ENCODE measurements at regions not wholly inside any gene's neighbourhood (a gene's known extent, or its start where the extent isn't known, plus 50 kb on each side); places are given as distances from the start of the nearest gene placed in this dataset.
"Not testable (repeated sequence)": the region's sequence is repeated elsewhere in the genome, so short reads cannot be mapped to it uniquely, and the experiment has no call there.

- Histone ChIP-seq H3K27ac (ENCODE audit: low read length) (no peak overlapping the region), H3K4me1 (ENCODE audit: control insufficient read depth in 1 of 2, insufficient read depth in 2 of 2, low read length in 2 of 2) (no peaks in the 10 kb centered on the region), H3K9me3 (ENCODE audit: control insufficient read depth in 1 of 2, low read length in 2 of 2) (peaks cover 0 to 5% of the 10 kb centered on the region in 2 donors), H3K4me3 (ENCODE audit: low read depth in 1 of 2, low read length in 2 of 2) (no peak overlapping the region), H3K27me3 (ENCODE audit: low read depth, low read length) (no peaks in the 10 kb centered on the region), H3K36me3 (ENCODE audit: control insufficient read depth in 1 of 2, insufficient read depth in 2 of 2, low read length in 2 of 2) (no peaks in the 10 kb centered on the region)
Observed at GRCh38 chr18:30175061-30175574, 867.4 kb downstream of the DSC3 start.

- Histone ChIP-seq H3K36me3 (ENCODE audit: control insufficient read depth in 1 of 2, insufficient read depth in 2 of 2, low read length in 2 of 2) (no peaks in the 10 kb centered on the region), H3K27me3 (ENCODE audit: low read depth, low read length) (no peaks in the 10 kb centered on the region), H3K4me3 (ENCODE audit: low read depth in 1 of 2, low read length in 2 of 2) (no peak overlapping the region), H3K9me3 (ENCODE audit: control insufficient read depth in 1 of 2, low read length in 2 of 2) (peaks cover 0 to 3% of the 10 kb centered on the region in 2 donors), H3K27ac (ENCODE audit: low read length) (no peak overlapping the region), H3K4me1 (ENCODE audit: control insufficient read depth in 1 of 2, insufficient read depth in 2 of 2, low read length in 2 of 2) (no peaks in the 10 kb centered on the region)
Observed at GRCh38 chr18:30163573-30163972, 879.0 kb downstream of the DSC3 start.

DNA sequence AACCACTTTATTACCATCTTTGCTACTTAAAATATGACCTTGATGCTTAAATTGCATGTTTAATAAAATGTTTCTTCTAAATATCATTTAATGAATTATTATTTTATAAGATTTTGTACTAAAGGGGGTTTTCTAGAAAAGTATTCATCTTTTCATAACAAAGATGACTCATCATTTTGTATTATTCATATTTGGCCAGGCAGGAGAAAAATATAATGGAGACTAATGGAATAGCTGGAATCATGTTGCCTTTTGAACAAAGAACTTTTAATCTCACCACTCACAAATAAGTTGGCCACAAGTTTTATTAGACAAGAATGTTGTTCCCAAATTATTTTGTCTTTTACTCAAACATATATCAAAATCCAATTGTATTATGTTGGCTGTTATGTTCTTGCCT is 882.4 kb downstream of the DSC3 start:
- Histone ChIP-seq H3K36me3 (ENCODE audit: control insufficient read depth in 1 of 2, insufficient read depth in 2 of 2, low read length in 2 of 2) (no peaks in the 10 kb centered on the region), H3K27ac (ENCODE audit: low read length) (no peak overlapping the region), H3K9me3 (ENCODE audit: control insufficient read depth in 1 of 2, low read length in 2 of 2) (no peaks in the 10 kb centered on the region), H3K4me3 (ENCODE audit: low read depth in 1 of 2, low read length in 2 of 2) (no peak overlapping the region), H3K4me1 (ENCODE audit: control insufficient read depth in 1 of 2, insufficient read depth in 2 of 2, low read length in 2 of 2) (no peaks in the 10 kb centered on the region), H3K27me3 (ENCODE audit: low read depth, low read length) (no peaks in the 10 kb centered on the region)

DNA sequence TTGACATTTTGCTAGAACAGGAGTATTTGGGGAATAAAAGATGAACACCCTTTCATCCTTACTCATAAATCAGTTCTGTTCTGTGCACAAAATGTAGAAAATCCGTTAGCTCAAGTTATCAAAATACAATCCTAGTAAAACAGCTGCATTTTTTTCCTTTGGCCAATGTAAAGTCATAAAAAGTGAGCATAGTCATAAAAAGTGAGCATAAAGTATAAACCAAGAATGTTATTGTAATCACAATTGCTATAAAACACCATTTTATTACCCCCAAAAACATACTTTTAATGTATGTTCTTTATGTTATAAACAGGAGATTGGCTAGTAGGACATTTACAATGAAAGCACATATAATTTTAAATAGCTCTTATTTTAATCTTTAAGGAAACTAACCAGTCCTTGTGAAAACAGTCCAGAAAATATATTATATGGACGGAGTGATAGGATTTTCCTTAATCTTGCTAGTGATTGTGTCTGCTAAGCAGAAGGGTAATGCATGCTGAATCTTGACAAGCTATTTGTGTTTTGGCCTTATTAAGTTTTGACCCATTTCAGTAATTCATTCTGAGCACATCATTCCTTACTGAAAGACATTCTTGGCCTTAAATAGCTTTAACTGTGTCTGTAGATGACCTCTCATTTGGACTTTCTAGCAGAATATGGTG is 891.8 kb downstream of the DSC3 start:
- H3K36me3 ChIP-seq (ENCODE audit: control insufficient read depth in 1 of 2, insufficient read depth in 2 of 2, low read length in 2 of 2), result no peaks in the 10 kb centered on the region
- H3K9me3 ChIP-seq (ENCODE audit: control insufficient read depth in 1 of 2, low read length in 2 of 2), result no peaks in the 10 kb centered on the region
- H3K27me3 ChIP-seq (ENCODE audit: low read depth, low read length), result no peaks in the 10 kb centered on the region
- H3K27ac ChIP-seq (ENCODE audit: low read length), result no peak overlapping the region
- no peak overlapping the region for H3K4me3 ChIP-seq (ENCODE audit: low read depth in 1 of 2, low read length in 2 of 2)
- H3K4me1 ChIP-seq (ENCODE audit: control insufficient read depth in 1 of 2, insufficient read depth in 2 of 2, low read length in 2 of 2), result no peaks in the 10 kb centered on the region

DNA sequence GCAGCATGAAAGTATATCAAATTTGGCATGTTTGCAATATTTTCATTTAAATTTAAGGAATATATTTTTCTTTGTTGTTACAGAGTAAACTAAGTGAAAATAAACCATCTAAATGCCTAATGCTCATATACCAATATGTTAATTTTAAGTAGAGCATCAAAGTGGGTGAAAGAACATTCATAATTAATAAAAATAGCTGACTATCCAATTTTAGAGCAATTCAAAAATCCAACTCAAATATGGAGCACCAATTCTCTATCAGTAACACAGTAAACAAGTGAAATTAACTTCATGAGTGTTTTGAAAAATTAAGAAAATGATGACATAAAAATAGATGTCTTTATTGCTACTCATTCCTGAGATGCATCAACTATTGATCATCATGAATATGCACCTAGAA is 893.0 kb downstream of the DSC3 start:
- Histone ChIP-seq H3K9me3 (ENCODE audit: control insufficient read depth in 1 of 2, low read length in 2 of 2) (no peaks in the 10 kb centered on the region), H3K4me1 (ENCODE audit: control insufficient read depth in 1 of 2, insufficient read depth in 2 of 2, low read length in 2 of 2) (no peaks in the 10 kb centered on the region), H3K27ac (ENCODE audit: low read length) (no peak overlapping the region), H3K4me3 (ENCODE audit: low read depth in 1 of 2, low read length in 2 of 2) (no peak overlapping the region), H3K27me3 (ENCODE audit: low read depth, low read length) (no peaks in the 10 kb centered on the region), H3K36me3 (ENCODE audit: control insufficient read depth in 1 of 2, insufficient read depth in 2 of 2, low read length in 2 of 2) (no peaks in the 10 kb centered on the region)

DNA sequence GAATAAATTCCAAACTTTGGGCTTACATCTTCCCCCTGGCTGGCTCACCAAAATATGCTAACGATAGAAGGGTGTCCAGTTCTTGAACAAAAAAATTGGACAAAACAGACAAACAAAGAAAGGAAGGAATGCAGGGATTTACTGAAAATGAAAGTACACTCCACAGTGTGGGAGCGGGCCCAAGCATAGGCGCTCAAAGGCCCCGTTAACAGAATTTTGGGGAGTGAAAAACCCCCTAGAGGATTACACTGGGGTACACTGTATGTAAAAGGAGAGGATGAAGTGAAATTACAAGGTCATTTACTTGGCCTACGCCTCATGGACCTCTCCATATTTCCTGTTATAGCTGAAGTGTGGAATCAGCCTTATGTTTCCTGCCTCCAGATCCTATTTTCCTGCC is 899.7 kb downstream of the DSC3 start:
- Histone ChIP-seq H3K4me3 (ENCODE audit: low read depth in 1 of 2, low read length in 2 of 2) (no peak overlapping the region), H3K27me3 (ENCODE audit: low read depth, low read length) (no peaks in the 10 kb centered on the region), H3K36me3 (ENCODE audit: control insufficient read depth in 1 of 2, insufficient read depth in 2 of 2, low read length in 2 of 2) (no peaks in the 10 kb centered on the region), H3K4me1 (ENCODE audit: control insufficient read depth in 1 of 2, insufficient read depth in 2 of 2, low read length in 2 of 2) (no peaks in the 10 kb centered on the region), H3K27ac (ENCODE audit: low read length) (no peak overlapping the region), H3K9me3 (ENCODE audit: control insufficient read depth in 1 of 2, low read length in 2 of 2) (peaks cover 0 to 3% of the 10 kb centered on the region in 2 donors)

DNA sequence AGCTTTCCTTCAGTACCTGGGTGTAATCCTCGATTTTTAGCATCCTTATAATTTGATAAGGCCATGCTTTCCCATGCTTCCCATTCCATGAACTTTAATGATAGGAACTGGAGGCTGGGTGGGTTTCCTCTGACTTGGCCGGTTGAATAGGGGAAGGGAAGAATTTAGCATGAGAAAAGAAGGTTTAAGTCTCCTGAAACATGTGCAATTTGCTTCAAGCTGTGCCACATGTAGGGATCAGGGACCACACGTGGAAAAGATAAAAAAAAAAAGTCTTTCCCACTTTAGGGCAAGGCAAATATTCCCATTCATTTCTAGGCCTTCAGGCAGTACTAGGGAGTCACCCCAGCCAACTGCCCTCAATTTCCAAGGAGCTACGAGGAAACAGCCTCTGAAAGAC is 900.3 kb downstream of the DSC3 start:
- Histone ChIP-seq H3K36me3 (ENCODE audit: control insufficient read depth in 1 of 2, insufficient read depth in 2 of 2, low read length in 2 of 2) (no peaks in the 10 kb centered on the region), H3K4me3 (ENCODE audit: low read depth in 1 of 2, low read length in 2 of 2) (no peak overlapping the region)

GRCh38 chr18:30141506-30141905 is 901.0 kb downstream of the DSC3 start:
- not testable (repeated sequence) for H3K36me3 ChIP-seq (ENCODE audit: control insufficient read depth in 1 of 2, insufficient read depth in 2 of 2, low read length in 2 of 2); H3K4me1 ChIP-seq (ENCODE audit: control insufficient read depth in 1 of 2, insufficient read depth in 2 of 2, low read length in 2 of 2); H3K27me3 ChIP-seq (ENCODE audit: low read depth, low read length); H3K4me3 ChIP-seq (ENCODE audit: low read depth in 1 of 2, low read length in 2 of 2); H3K27ac ChIP-seq (ENCODE audit: low read length); H3K9me3 ChIP-seq (ENCODE audit: control insufficient read depth in 1 of 2, low read length in 2 of 2)

More for the DNA sequence above, 900.3 kb downstream of the DSC3 start:
- Histone ChIP-seq H3K27me3 (ENCODE audit: low read depth, low read length) (no peaks in the 10 kb centered on the region), H3K4me1 (ENCODE audit: control insufficient read depth in 1 of 2, insufficient read depth in 2 of 2, low read length in 2 of 2) (no peaks in the 10 kb centered on the region), H3K9me3 (ENCODE audit: control insufficient read depth in 1 of 2, low read length in 2 of 2) (peaks cover 0 to 3% of the 10 kb centered on the region in 2 donors), H3K27ac (ENCODE audit: low read length) (no peak overlapping the region)

DNA sequence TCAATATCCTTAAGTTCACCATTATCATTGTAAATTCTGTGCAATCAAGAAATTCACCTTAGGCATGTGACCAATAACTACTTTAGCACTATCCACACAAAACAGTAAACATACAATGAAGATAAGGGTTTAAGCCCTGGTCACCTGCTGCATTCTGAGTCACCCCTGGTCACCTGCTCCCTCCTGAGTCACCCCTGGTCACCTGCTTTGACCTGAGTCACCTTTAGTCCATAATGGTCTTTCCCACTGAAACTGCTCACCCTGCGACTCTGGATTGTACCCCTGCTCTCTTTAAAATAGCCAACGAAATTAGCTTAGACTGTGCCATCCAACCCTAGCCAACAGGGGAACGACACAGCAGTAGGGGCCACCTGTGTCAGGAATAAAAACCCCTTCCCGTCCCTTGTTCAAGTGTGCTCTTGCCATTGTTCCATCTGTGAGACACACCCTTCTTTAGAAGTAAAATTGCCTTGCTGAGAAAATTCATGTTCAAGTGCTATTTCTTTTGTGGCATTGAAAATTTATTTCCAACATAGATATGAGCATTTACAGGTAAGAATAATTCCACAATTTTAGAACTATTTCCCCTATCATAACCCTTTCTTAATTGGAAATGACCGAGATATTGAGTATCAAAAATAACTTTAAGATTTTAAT is 902.8 kb downstream of the DSC3 start:
- H3K27ac ChIP-seq (ENCODE audit: low read length), result no peak overlapping the region
- no peaks in the 10 kb centered on the region for H3K4me1 ChIP-seq (ENCODE audit: control insufficient read depth in 1 of 2, insufficient read depth in 2 of 2, low read length in 2 of 2)
- peaks cover 0 to 3% of the 10 kb centered on the region in 2 donors for H3K9me3 ChIP-seq (ENCODE audit: control insufficient read depth in 1 of 2, low read length in 2 of 2)
- H3K36me3 ChIP-seq (ENCODE audit: control insufficient read depth in 1 of 2, insufficient read depth in 2 of 2, low read length in 2 of 2), result no peaks in the 10 kb centered on the region
- no peak overlapping the region for H3K4me3 ChIP-seq (ENCODE audit: low read depth in 1 of 2, low read length in 2 of 2)
- no peaks in the 10 kb centered on the region for H3K27me3 ChIP-seq (ENCODE audit: low read depth, low read length)

DNA sequence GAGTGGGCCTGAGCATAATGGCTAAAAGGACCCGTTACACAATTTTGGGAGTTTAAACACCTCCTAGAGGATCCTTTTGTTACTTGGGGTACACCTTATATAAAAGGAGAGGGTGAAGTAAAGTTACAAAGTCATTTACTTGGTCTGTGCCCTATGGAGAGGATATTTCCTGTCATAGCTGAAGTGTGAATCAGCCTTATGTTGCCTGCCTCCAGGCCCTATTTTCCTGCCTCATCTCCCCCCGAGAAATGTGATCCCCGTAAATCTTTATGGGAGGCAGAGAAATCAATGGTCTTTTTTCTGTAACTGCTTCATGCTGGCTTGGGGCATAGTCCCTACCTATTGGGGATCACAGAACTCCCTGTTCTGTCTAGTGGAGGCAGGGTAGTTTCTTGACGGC is 906.6 kb downstream of the DSC3 start:
- H3K36me3 ChIP-seq (ENCODE audit: control insufficient read depth in 1 of 2, insufficient read depth in 2 of 2, low read length in 2 of 2), result no peaks in the 10 kb centered on the region
- no peak overlapping the region for H3K4me3 ChIP-seq (ENCODE audit: low read depth in 1 of 2, low read length in 2 of 2)
- H3K27me3 ChIP-seq (ENCODE audit: low read depth, low read length), result no peaks in the 10 kb centered on the region
- no peaks in the 10 kb centered on the region for H3K4me1 ChIP-seq (ENCODE audit: control insufficient read depth in 1 of 2, insufficient read depth in 2 of 2, low read length in 2 of 2)
- no peak overlapping the region for H3K27ac ChIP-seq (ENCODE audit: low read length)
- H3K9me3 ChIP-seq (ENCODE audit: control insufficient read depth in 1 of 2, low read length in 2 of 2), result peaks cover 0 to 1% of the 10 kb centered on the region in 2 donors

DNA sequence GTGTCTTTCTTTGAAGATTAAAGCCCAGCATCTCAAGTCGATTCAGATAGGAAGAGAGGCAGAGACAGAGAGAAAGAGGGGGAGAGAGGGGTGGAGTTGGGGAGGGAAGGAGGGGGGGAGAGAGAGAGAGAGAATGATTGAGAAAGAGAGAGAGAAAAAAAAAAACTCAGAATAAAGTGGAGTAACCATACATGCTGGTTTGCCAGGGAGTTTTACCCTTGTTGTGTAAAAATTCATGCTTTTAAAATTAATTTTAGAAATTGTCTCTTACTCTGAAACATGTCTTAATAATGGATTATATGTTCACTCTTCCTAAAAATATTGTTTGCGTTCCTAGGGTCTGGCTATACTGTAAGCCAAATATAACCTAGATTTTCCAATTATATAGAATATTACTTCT is 908.5 kb downstream of the DSC3 start:
- peaks cover 0 to 6% of the 10 kb centered on the region in 2 donors for H3K9me3 ChIP-seq (ENCODE audit: control insufficient read depth in 1 of 2, low read length in 2 of 2)
- no peaks in the 10 kb centered on the region for H3K4me1 ChIP-seq (ENCODE audit: control insufficient read depth in 1 of 2, insufficient read depth in 2 of 2, low read length in 2 of 2)
- no peaks in the 10 kb centered on the region for H3K27me3 ChIP-seq (ENCODE audit: low read depth, low read length)
- no peaks in the 10 kb centered on the region for H3K36me3 ChIP-seq (ENCODE audit: control insufficient read depth in 1 of 2, insufficient read depth in 2 of 2, low read length in 2 of 2)
- H3K27ac ChIP-seq (ENCODE audit: low read length), result no peak overlapping the region
- H3K4me3 ChIP-seq (ENCODE audit: low read depth in 1 of 2, low read length in 2 of 2), result no peak overlapping the region

Measured in muscle layer of duodenum (tissue), 2 donors.